Panc1 (cell line): ENCODE measurements at regions not wholly inside any gene's neighbourhood (a gene's known extent, or its start where the extent isn't known, plus 50 kb on each side); places are given as distances from the start of the nearest gene placed in this dataset.

Experiments
- ATAC-seq: fragments of 200-7000 bp; cut with Tn5 transposase; 2 replicates; pipeline ENCODE4 v1.9.1; 2020; ENCODE audit warnings: mild to moderate bottlenecking, moderate library complexity
- BruUV-seq: library from RNA; stranded (reverse); fragments of 400-500 nt; replicated peaks from 2 replicates; lab custom pipeline; 2021; lab: Mats Ljungman, UMichigan
- CTCF ChIA-PET: fragments of 300-600 bp; sonication (Branson Sonifier 250); formaldehyde crosslinking; loops from one replicate; lab custom pipeline; 2022; ENCODE audit warnings: antibody characterized with exemption; lab: Charles Lee
- POLR2A ChIA-PET: fragments of 300-600 bp; sonication (Branson Sonifier 250); formaldehyde crosslinking; loops from one replicate; lab custom pipeline; 2022; ENCODE audit warnings: antibody characterized with exemption; lab: Charles Lee
- DNase-seq: peaks from one replicate; pipeline ENCODE4 v3.0.0-alpha.2; 2010; ENCODE audit warnings: low read depth, low spot score
- H3K27ac ChIP-seq: 2 replicates; pipeline ENCODE4 v1.5.1; 2011; ENCODE audit warnings: mild to moderate bottlenecking, low read length, inconsistent platforms
- H3K27me3 ChIP-seq: fragments of 200-500 bp; sonication (Bioruptor generic); 2 replicates; pipeline ENCODE4 v1.6.0; 2014; ENCODE audit warnings: low read length, inconsistent platforms; ENCODE audit not compliant: control insufficient read depth, insufficient read depth
- H3K36me3 ChIP-seq: fragments of 200-500 bp; sonication (Bioruptor generic); 2 replicates; pipeline ENCODE4 v1.5.1; 2014; ENCODE audit warnings: inconsistent platforms, mild to moderate bottlenecking, low read length, moderate library complexity; ENCODE audit not compliant: control insufficient read depth, insufficient read depth
- H3K4me1 ChIP-seq: 2 replicates; pipeline ENCODE4 v1.5.1; 2011; ENCODE audit warnings: inconsistent platforms, mild to moderate bottlenecking, low read length, moderate library complexity; ENCODE audit not compliant: control insufficient read depth, insufficient read depth
- H3K4me3 ChIP-seq, 2 experiments: 2 replicates each; pipeline ENCODE4 v1.5.1; 2011 to 2012; ENCODE audit warnings: low read depth in 2 of 2, low read length in 2 of 2, mild to moderate bottlenecking in 2 of 2, inconsistent platforms in 1 of 2, moderate library complexity in 1 of 2
- H3K9me3 ChIP-seq: fragments of 200-500 bp; sonication (Bioruptor generic); 2 replicates; pipeline ENCODE4 v1.5.1; 2014; ENCODE audit warnings: low read depth, mild to moderate bottlenecking, inconsistent platforms, low read length, moderate library complexity; ENCODE audit not compliant: control insufficient read depth, insufficient read depth
- CTCF ChIP-seq: fragments of 450-650 bp; IDR thresholded peaks from 2 replicates; pipeline ENCODE4 v1.5.1; 2017; ENCODE audit warnings: mild to moderate bottlenecking
- POLR2AphosphoS5 ChIP-seq: IDR thresholded peaks from 2 replicates; pipeline ENCODE4 v1.6.1; 2012; ENCODE audit warnings: mild to moderate bottlenecking, low read depth, low read length, moderate library complexity
- REST ChIP-seq, 2 experiments: IDR thresholded peaks; 2 replicates each; pipeline ENCODE4 v1.6.1; 2011 to 2012; ENCODE audit warnings: low read depth in 2 of 2, control low read depth in 1 of 2, low read length in 1 of 2, mild to moderate bottlenecking in 1 of 2, moderate library complexity in 1 of 2; ENCODE audit not compliant: insufficient read depth in 1 of 2
- SIN3A ChIP-seq: IDR thresholded peaks from 2 replicates; pipeline ENCODE4 v1.6.1; 2012; ENCODE audit warnings: low read depth, mild to moderate bottlenecking, low read length, moderate library complexity, borderline replicate concordance; ENCODE audit not compliant: insufficient read depth
- TCF7L2 ChIP-seq: IDR thresholded peaks from 2 replicates; pipeline ENCODE4 v1.6.1; 2011; ENCODE audit warnings: mild to moderate bottlenecking, low read depth, low read length, inconsistent platforms
- in situ Hi-C: cut with HindIII; loops from 2 replicates; pipeline ENCODE4 v1.10.0; 2016; ENCODE audit warnings: low sequenced_read_pairs, low pct_unique_long_range_greater_than_20kb
- intact Hi-C: fragments of 100-400 bp; cut with micrococcal nuclease; formaldehyde crosslinking; loops from one replicate; pipeline ENCODE4 v1.10.0; 2022; ENCODE audit not compliant: unreplicated experiment

GRCh38 chr16:87086156-87086555 is 231.0 kb downstream of the C16orf95 start:
- Histone ChIP-seq H3K36me3 (no peaks in the 10 kb centered on the region), H3K27me3 (no peaks in the 10 kb centered on the region), H3K9me3 (peaks cover 1% of the 10 kb centered on the region; the same call in 1 of the 2 replicates), H3K4me3 (no peak overlapping the region), H3K27ac (no peak overlapping the region), H3K4me1 (no peaks in the 10 kb centered on the region)
- ATAC-seq (no peak), DNase-seq (no peak)
- ChIA-PET POLR2A (no interaction called here), CTCF (no interaction called here)
- intact Hi-C loops, result no loop called here
- BruUV-seq, result no TSS peak
- no peak for TF ChIP-seq SIN3A
- TF ChIP-seq CTCF, result no peak
- TF ChIP-seq REST (IDR thresholded peaks at IDR 0.05; ENCODE audit: insufficient read depth in 1 of 2, low read depth in 2 of 2, low read length in 1 of 2), result no peak
- no peak for TF ChIP-seq POLR2AphosphoS5
- TF ChIP-seq TCF7L2, result no peak
- in situ Hi-C loops, result no loop called here

GRCh38 chr16:87086575-87086974 is 230.6 kb downstream of the C16orf95 start:
- Histone ChIP-seq H3K27ac (no peak overlapping the region), H3K4me1 (no peaks in the 10 kb centered on the region), H3K36me3 (no peaks in the 10 kb centered on the region), H3K27me3 (no peaks in the 10 kb centered on the region), H3K9me3 (no peaks in the 10 kb centered on the region), H3K4me3 (no peak overlapping the region)
- no peak for TF ChIP-seq SIN3A
- TF ChIP-seq CTCF, result no peak
- TF ChIP-seq POLR2AphosphoS5, result no peak
- no peak for TF ChIP-seq TCF7L2
- TF ChIP-seq REST (IDR thresholded peaks at IDR 0.05; ENCODE audit: insufficient read depth in 1 of 2, low read depth in 2 of 2, low read length in 1 of 2), result no peak
- in situ Hi-C loops (no loop called here), intact Hi-C loops (no loop called here)
- no TSS peak for BruUV-seq
- ATAC-seq (no peak), DNase-seq (no peak)
- POLR2A ChIA-PET, result no interaction called here
- CTCF ChIA-PET, result no interaction called here
